ENCODE measurements at regions not wholly inside any gene's neighbourhood (a gene's known extent, or its start where the extent isn't known, plus 50 kb on each side); places are given as distances from the start of the nearest gene placed in this dataset.

GRCh38 chr11:97430877-97431276 lies 1041.1 kb downstream of the JRKL start:
- DNase-seq (ENCODE audit: low spot score) = no peak

DNA sequence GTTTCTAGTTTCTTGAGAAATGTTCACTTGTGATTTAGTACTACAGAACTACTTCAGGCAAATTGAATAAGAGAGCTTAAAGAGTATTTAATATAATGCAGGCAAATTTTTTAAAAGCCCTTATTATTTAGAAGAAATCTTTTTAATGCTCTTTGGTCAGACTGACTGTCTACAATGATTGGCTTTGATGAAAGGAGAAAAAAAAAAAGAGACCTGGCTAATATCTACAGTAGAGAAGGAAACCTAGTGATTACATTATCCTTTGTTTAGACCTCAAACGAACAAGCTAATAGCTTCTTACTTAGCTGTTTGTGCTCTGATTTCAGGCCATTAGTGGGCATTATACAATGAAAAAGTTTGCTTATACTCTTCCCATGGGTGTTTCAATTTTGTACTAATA lies 1043.1 kb downstream of the JRKL start:
- DNase-seq (ENCODE audit: low spot score) = no peak

- DNase-seq (ENCODE audit: low spot score) = no peak
Observed at GRCh38 chr11:97445561-97445960, 1055.7 kb downstream of the JRKL start.

GRCh38 chr11:97451441-97451840 lies 1061.6 kb downstream of the JRKL start:
- no peak for DNase-seq (ENCODE audit: low spot score)

DNA sequence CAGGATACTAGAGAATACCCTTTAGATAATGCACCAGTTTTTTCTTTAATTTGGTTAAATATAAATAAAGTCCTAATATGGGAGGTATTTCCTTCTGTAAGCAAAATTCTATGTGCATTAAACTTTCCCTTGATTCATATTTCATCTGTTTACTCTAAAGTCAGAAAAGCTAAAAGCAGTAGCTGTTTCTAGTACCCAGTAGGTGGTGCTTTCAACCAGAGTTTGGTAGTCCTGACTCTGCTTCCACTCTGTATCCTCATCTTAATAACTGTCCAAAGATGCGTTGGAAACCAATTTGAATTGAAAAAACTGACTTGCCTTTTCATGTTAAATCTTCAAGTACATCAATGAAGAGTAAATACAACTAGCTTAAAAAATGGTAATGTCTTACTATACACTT lies 1065.2 kb downstream of the JRKL start:
- DNase-seq (ENCODE audit: low spot score) = no peak

DNA sequence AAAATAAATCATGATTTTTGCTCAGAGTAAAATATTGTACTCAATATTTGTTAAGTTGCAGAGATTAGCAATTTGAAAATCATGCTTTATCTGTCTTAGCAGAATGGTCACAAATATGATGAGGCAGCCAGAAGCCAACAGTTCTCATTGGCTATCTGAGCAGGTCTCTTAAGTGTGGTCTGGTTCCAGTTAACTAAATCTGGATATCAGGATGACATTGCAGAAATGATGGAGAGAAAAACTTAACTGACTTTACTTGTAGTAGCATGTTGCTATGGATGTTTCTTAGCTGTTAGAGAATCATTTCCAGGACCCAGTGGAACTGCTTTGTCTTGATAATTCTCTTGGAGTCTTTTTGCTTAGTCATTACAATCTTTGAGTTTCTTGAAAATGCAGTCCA lies 1070.3 kb downstream of the JRKL start:
- no peak for DNase-seq (ENCODE audit: low spot score)

- DNase-seq (ENCODE audit: low spot score) = no peak
Observed at GRCh38 chr11:97461044-97461880, 1071.4 kb downstream of the JRKL start.

GRCh38 chr11:97461934-97462333 lies 1072.1 kb downstream of the JRKL start:
- DNase-seq (ENCODE audit: low spot score) = no peak

GRCh38 chr11:97463891-97464290 lies 1074.1 kb downstream of the JRKL start:
- DNase-seq (ENCODE audit: low spot score) = no peak

DNA sequence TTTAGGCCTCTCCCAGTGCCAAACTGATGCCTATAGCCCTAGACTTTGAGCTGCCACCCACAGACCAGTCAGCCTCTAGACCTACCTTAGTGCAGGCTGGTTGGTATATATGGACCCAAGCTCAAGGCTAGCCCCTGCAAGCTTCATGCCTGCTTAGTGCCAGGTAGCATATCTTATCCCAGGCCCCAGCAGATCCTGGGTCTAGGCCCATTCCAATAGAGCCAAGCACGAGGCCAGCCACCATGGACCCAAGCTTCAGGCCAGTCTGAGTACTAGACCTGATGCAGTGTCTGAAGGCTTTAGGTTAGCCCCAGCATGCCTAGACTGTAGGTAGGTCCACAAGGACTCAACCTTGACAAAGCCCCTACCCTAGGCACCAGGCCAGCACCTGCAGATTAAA lies 1081.7 kb downstream of the JRKL start:
- DNase-seq (ENCODE audit: low spot score) = no peak

- no peak for DNase-seq (ENCODE audit: low spot score)
Observed at GRCh38 chr11:97487387-97487786, 1097.6 kb downstream of the JRKL start.

DNA sequence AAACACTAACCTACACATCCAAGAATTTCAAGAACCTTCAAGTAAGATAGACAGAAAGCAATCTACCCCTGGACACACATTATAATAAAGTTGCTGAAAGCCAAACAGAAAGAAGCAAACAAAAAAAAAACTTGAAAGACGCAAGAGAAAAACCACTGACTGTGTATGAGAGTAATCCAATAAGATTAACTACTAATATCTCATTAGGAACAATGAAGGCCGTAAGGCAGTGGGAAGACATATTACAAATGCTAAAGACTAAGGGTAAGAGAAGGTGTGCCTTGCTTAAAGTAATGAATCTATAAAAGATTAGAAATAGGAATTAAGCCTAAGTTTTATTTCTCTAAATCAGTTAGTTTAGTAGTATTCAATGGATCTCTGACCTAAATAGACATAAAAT lies 1109.1 kb downstream of the JRKL start:
- no peak for DNase-seq (ENCODE audit: low spot score)

DNA sequence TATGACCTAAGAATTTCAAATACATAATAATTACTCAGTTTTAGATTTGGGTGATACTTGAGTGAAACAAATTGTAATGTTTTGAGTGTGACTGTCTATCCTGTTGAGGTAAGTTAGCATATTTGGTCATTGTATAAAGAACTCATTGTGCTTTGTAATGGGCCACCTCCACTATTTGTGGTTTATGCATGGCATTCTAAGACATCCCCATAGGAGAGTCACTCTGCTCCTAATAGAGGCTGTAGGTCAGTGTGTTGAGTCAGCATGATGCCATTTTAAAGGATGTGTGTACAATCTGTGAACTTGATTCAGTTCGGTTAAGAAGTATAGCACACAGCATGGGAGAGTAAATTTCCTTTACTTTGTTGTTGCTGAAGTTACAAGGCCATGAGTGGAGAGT lies 1112.4 kb downstream of the JRKL start:
- no peak for DNase-seq (ENCODE audit: low spot score)

DNA sequence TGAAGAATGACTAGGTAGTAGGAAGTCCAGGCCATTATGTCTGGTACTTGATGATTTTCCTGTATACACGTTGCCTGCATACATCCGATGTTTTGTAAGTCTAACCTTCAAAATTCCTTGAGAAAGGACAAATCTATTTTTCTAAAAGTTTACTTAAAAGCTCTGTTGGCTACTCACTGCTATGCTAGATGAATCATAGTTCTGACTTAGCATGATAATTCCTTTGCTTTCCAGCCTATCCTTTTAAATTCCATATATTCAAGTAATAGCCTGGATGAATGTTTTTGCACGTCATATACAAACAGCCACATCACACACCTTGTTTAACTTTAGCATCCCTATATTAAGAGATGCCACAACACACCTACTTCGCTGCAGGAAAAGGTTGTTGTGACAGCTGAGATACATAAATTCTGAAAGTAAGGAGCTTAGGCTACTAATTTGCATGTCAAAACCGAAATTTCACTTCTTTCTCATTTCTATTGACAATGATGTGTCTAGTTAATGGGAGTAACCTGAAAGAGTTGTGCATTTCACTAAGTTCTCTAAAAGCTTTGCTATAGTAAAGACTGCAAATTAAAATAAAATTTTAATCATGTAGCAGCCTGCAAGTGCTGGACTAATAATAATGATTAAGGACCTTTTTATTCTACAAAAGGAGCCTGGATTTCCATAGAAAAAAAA lies 1116.4 kb downstream of the JRKL start:
- DNase-seq (ENCODE audit: low spot score) = no peak

DNA sequence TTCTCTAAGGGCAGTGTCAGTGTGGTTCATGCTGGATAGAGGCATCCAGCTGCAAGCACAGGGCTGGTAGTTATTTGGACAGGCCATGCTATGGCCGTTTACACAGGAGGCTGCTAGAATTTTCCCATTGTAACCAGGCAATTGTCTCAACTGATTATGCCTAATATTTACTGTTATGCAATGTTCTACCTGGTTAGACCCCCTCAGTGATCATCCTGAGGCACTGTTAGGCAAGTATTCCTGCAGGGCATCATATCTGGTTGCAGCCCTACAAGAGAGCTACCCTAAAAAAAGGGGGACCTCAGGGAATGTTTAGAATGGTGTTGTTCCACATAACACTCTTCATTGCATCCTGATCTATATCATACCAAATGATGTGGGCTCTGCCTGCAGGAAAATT lies 1124.6 kb downstream of the JRKL start:
- no peak for DNase-seq (ENCODE audit: low spot score)

DNA sequence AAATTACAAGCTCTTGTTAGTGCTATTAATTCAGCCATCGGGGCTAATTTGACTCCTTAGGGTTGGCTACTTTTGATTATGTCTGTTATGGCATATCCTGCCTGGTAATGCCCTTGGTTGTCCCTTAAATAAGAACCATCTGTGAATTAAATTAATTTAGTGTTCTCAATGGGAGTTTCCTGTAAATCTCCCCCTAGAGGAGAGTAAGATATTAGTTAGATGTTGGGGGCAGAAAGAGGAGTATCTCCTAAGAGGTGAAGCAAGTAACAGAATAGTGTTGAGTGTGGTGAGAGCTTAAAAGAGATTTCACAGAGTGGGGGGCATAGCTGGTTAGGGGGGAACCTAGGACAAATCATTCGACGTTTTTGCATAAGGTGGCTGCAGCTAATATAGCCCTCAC lies 1126.9 kb downstream of the JRKL start:
- no peak for DNase-seq (ENCODE audit: low spot score)

DNA sequence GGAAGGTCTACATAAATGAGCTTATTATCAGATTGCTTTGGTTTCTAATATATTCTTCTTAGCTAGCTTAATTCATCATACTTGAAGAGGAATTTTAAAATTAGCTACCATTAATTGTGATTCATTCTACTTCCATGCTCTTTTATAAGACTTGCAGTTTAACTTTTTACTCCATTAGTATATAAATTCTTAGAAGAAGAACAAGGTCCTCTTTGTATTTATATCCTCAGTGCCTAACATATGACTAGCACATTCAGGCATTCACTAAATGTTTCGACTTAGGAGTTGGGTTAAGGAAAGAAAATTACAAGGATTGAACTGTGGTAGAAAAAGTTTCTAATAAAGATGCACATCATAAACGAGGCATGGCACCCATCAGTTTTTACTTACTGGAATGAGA lies 1135.5 kb downstream of the JRKL start:
- no peak for DNase-seq (ENCODE audit: low spot score)

DNA sequence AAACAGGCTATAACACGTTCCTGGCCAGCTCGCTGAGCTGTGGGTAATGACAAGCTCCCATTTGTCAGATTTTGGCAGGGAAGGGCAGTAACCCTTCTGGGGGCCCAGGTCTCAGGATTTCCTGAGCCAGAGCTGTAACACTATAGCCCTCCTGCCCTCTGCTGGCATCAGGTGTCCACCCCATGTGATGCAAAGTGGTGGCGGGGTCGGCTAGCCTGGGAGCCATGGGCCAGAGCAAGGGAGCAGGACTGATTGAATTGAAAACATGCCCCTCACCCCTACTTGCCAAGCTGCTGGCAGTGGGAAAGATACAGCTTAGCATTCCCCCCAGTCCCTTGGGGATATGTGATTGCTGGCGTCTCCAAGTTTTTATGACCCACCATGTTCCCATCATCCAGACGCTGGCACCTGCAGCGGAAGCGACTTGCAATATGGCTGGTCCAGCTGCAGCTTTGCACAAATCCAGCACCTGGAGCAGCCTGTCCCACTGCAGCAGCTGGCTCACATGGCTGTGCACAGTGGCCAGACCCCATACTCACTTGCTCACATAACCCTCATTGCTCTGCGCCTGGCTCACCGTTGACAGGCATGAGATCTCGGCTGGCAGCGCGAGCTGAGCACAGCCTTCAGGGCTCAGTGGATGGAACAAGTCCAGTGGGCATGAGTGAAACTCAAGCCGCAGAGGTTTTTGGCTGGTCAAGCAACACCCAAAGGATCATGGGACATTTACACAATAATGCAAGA lies 1147.8 kb downstream of the JRKL start:
- DNase-seq (ENCODE audit: low spot score) = no peak

DNA sequence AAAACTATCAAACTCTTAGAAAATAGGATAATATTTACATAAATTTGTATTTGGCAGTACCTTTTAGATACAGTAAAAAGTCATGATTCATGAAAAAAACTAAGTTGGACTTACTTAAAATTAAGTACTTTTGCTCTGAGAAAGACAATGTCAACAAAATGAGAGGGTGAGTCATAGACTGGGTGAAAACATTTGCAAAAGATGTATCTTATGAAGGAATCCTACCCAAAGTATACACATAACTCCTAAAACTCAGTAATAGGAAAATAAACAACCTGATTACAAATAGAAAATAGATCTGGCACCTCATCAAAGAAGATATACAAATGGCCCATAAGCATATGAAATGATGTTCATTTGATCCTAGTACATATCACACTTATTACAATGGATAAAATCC lies 1154.6 kb downstream of the JRKL start:
- no peak for DNase-seq (ENCODE audit: low spot score)

- DNase-seq (ENCODE audit: low spot score) = no peak
Observed at GRCh38 chr11:97548280-97548679, 1158.5 kb downstream of the JRKL start.

DNA sequence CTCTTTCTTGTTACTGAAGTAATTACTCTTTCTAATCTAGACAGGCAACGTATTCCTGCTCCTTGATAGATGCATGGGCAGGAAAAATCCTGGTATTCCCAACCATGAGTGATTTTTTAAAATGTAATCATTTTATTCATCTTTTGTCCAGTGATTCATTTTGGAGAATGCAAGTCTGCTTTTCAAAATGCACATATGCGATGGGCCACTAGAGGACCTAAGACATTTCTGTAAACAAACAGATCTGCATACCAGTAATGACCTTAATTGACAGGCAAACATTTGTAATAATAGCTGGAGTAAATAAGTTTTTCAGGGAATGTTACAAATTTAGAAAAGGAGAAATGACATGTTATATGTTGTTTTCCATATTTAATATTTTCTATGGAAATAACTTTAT lies 1167.6 kb downstream of the JRKL start:
- DNase-seq (ENCODE audit: low spot score) = no peak

DNA sequence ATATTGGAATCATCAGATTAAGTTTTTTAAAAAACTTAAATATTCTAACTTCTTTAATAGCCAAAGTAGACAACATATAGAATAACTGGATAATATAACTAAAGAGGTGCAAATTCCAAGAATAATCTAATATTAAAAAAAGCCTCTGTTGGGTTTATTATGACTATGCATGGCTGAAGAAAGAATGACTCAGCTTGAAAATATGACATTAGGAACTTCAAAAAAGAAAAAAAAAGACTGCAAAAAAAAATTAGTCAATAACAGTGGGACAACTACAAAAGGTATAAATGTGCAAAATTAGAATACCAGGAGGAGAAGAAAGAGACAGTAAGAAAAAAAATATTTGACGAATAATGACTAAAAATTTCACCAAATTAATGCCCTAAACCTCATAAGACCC lies 1178.0 kb downstream of the JRKL start:
- no peak for DNase-seq (ENCODE audit: low spot score)

- no peak for DNase-seq (ENCODE audit: low spot score)
Observed at GRCh38 chr11:97570636-97571035, 1180.8 kb downstream of the JRKL start.

All from hematopoietic multipotent progenitor cell treated with erythropoietin and hydrocortisone succinate and interleukin-3 and kit ligand, for 15 days (in vitro differentiated cells).